H9 (cell line): ENCODE measurements at regions not wholly inside any gene's neighbourhood (a gene's known extent, or its start where the extent isn't known, plus 50 kb on each side); places are given as distances from the start of the nearest gene placed in this dataset.

ENCODE experiments used
- DNase-seq: peaks from one replicate; pipeline ENCODE4 v3.0.0-alpha.2; 2017
- H2AFZ ChIP-seq: one replicate; pipeline ENCODE4 v1.6.1; 2013; ENCODE audit warnings: mild to moderate bottlenecking, low read length, control low read depth, moderate library complexity
- H2AK5ac ChIP-seq: 2 replicates; pipeline ENCODE4 v1.6.1; 2013; ENCODE audit warnings: low read length, control low read depth, mixed read lengths; ENCODE audit not compliant: insufficient read length
- H2BK120ac ChIP-seq: one replicate; pipeline ENCODE4 v1.6.1; 2013; ENCODE audit warnings: low read depth, mild to moderate bottlenecking, low read length, control low read depth, inconsistent platforms; ENCODE audit not compliant: poor library complexity, severe bottlenecking
- H2BK12ac ChIP-seq: 2 replicates; pipeline ENCODE4 v1.6.1; 2013; ENCODE audit warnings: low read length, control low read depth, mixed read lengths, low read depth; ENCODE audit not compliant: insufficient read length
- H2BK15ac ChIP-seq: 2 replicates; pipeline ENCODE4 v1.6.1; 2013; ENCODE audit warnings: low read depth, low read length, control low read depth
- H2BK20ac ChIP-seq: one replicate; pipeline ENCODE4 v1.6.1; 2013; ENCODE audit warnings: low read depth, mild to moderate bottlenecking, low read length, control low read depth, inconsistent platforms; ENCODE audit not compliant: poor library complexity, severe bottlenecking
- H2BK5ac ChIP-seq: 2 replicates; pipeline ENCODE4 v1.6.1; 2013; ENCODE audit warnings: low read length, control low read depth, mixed read lengths; ENCODE audit not compliant: insufficient read length
- H3K14ac ChIP-seq: 2 replicates; pipeline ENCODE4 v1.6.1; 2013; ENCODE audit warnings: low read length, control low read depth; ENCODE audit not compliant: insufficient read depth
- H3K18ac ChIP-seq: 2 replicates; pipeline ENCODE4 v1.6.1; 2013; ENCODE audit warnings: low read depth, mild to moderate bottlenecking, mixed read lengths, low read length, control low read depth; ENCODE audit not compliant: insufficient read length
- H3K23ac ChIP-seq: 2 replicates; pipeline ENCODE4 v1.6.1; 2013; ENCODE audit warnings: low read length, control low read depth, mixed read lengths, low read depth; ENCODE audit not compliant: insufficient read length
- H3K23me2 ChIP-seq: 2 replicates; pipeline ENCODE4 v1.6.1; 2013; ENCODE audit warnings: low read depth, mild to moderate bottlenecking, mixed read lengths, low read length, control low read depth; ENCODE audit not compliant: insufficient read length, poor library complexity, severe bottlenecking
- H3K27ac ChIP-seq: 2 replicates; pipeline ENCODE4 v1.5.1; 2013; ENCODE audit warnings: low read length, control low read depth, mixed read lengths, low read depth; ENCODE audit not compliant: insufficient read length
- H3K27me3 ChIP-seq: 2 replicates; pipeline ENCODE4 v1.6.1; 2013; ENCODE audit warnings: low read length, control low read depth, inconsistent platforms; ENCODE audit not compliant: insufficient read depth
- H3K4ac ChIP-seq: 2 replicates; pipeline ENCODE4 v1.6.1; 2013; ENCODE audit warnings: low read depth, mild to moderate bottlenecking, control low read depth, inconsistent platforms, low read length, moderate library complexity
- H3K4me1 ChIP-seq: 2 replicates; pipeline ENCODE4 v1.6.1; 2013; ENCODE audit warnings: low read length, control low read depth, inconsistent platforms; ENCODE audit not compliant: insufficient read depth
- H3K4me2 ChIP-seq: 2 replicates; pipeline ENCODE4 v1.6.1; 2013; ENCODE audit warnings: low read length, control low read depth, mixed read lengths; ENCODE audit not compliant: insufficient read length, insufficient read depth
- H3K56ac ChIP-seq: 2 replicates; pipeline ENCODE4 v1.6.1; 2013; ENCODE audit warnings: low read depth, mild to moderate bottlenecking, mixed read lengths, low read length, control low read depth; ENCODE audit not compliant: insufficient read length
- H3K79me1 ChIP-seq: 2 replicates; pipeline ENCODE4 v1.6.1; 2013; ENCODE audit warnings: low read depth, mild to moderate bottlenecking, moderate library complexity, low read length, control low read depth, inconsistent platforms; ENCODE audit not compliant: insufficient read depth, poor library complexity, severe bottlenecking
- H3K79me2 ChIP-seq: 2 replicates; pipeline ENCODE4 v1.6.1; 2013; ENCODE audit warnings: low read length, control low read depth, inconsistent platforms; ENCODE audit not compliant: insufficient read depth
- H3K9ac ChIP-seq: 2 replicates; pipeline ENCODE4 v1.6.1; 2013; ENCODE audit warnings: low read length, control low read depth, mixed read lengths; ENCODE audit not compliant: insufficient read length; ENCODE audit errors: extremely low read depth
- H3K9me3 ChIP-seq: one replicate; pipeline ENCODE4 v1.6.1; 2013; ENCODE audit warnings: low read depth, low read length, inconsistent platforms; ENCODE audit not compliant: control insufficient read depth
- H3T11ph ChIP-seq: one replicate; pipeline ENCODE4 v1.6.1; 2013; ENCODE audit warnings: mild to moderate bottlenecking, low read length, control low read depth, inconsistent platforms
- H4K20me1 ChIP-seq: one replicate; pipeline ENCODE4 v1.6.1; 2013; ENCODE audit not compliant: control insufficient read depth, insufficient read length, insufficient read depth
- H4K5ac ChIP-seq: 2 replicates; pipeline ENCODE4 v1.6.1; 2013; ENCODE audit warnings: low read depth, mild to moderate bottlenecking, mixed read lengths, low read length, control low read depth; ENCODE audit not compliant: insufficient read length
- H4K8ac ChIP-seq: replicated peaks from 2 replicates; pipeline ENCODE4 v1.6.1; 2013; ENCODE audit warnings: low read length, control low read depth, mixed read lengths, low read depth; ENCODE audit not compliant: insufficient read length
- H4K91ac ChIP-seq: 2 replicates; pipeline ENCODE4 v1.6.1; 2013; ENCODE audit warnings: low read depth, mild to moderate bottlenecking, moderate library complexity, mixed read lengths, low read length, control low read depth; ENCODE audit not compliant: insufficient read length
- H3K27ac Mint-ChIP-seq, 3 experiments: 2 replicates in 2 of 3; 3 replicates in 1 of 3; pipeline ENCODE4 v1.8.0; 2020 to 2021; ENCODE audit warnings: mixed read lengths in 3 of 3, mild to moderate bottlenecking in 1 of 3, moderate library complexity in 1 of 3
- H3K27me3 Mint-ChIP-seq: 2 replicates; pipeline ENCODE4 v1.8.0; 2021; ENCODE audit warnings: low read depth, mild to moderate bottlenecking, moderate library complexity, mixed read lengths
- H3K36me3 Mint-ChIP-seq, 3 experiments: 2 replicates in 2 of 3; 3 replicates in 1 of 3; pipeline ENCODE4 v1.8.0; 2020 to 2021; ENCODE audit warnings: low read depth in 3 of 3, mixed read lengths in 3 of 3; ENCODE audit not compliant: insufficient read depth in 1 of 3
- H3K4me1 Mint-ChIP-seq, 2 experiments: 2 replicates each; pipeline ENCODE4 v1.8.0; 2020; ENCODE audit warnings: mixed read lengths in 2 of 2
- H3K4me3 Mint-ChIP-seq, 2 experiments: 2 replicates in 1 of 2; 3 replicates in 1 of 2; pipeline ENCODE4 v1.8.0; 2020 to 2021; ENCODE audit warnings: mild to moderate bottlenecking in 2 of 2, mixed read lengths in 2 of 2, moderate library complexity in 1 of 2
- H3K9me3 Mint-ChIP-seq, 2 experiments: 2 replicates in 1 of 2; 3 replicates in 1 of 2; pipeline ENCODE4 v1.8.0; 2020; ENCODE audit warnings: mild to moderate bottlenecking in 2 of 2, mixed read lengths in 2 of 2, moderate library complexity in 1 of 2
- WGBS: extraction: QIAGEN DNeasy Blood & Tissue Kit; methylation state at CpG from one replicate; pipeline ENCODE4 v1.1.7; 2013; ENCODE audit warnings: missing lambda C conversion rate, low lambda C conversion rate, mixed read lengths; ENCODE audit not compliant: insufficient read length; ENCODE audit errors: extremely low coverage; 5-methylcytosine and 5-hydroxymethylcytosine counted together
- TF ChIP-seq, protein P1 (sequence below): fragments of 200-600 bp; sonication (generic); conservative IDR thresholded peaks from 3 replicates; pipeline ENCODE4 v1.8.0; 2021; ENCODE audit warnings: antibody characterized with exemption, mild to moderate bottlenecking

- Histone ChIP-seq H3K27me3 (no peaks in the 10 kb centered on the region; the same call in 1 of the 2 replicates), H2AFZ (no peak overlapping the region), H3K4ac (no peak overlapping the region), H3K23ac (no peak overlapping the region), H2BK20ac (no peak overlapping the region), H3K9me3 (no peaks in the 10 kb centered on the region), H3T11ph (no peak overlapping the region), H2BK15ac (no peak overlapping the region), H3K9ac (no peak overlapping the region), H3K4me2 (no peak overlapping the region), H4K20me1 (no peaks in the 10 kb centered on the region), H2BK5ac (no peak overlapping the region), H2BK120ac (no peak overlapping the region), H2BK12ac (no peak overlapping the region), H2AK5ac (no peak overlapping the region), H3K23me2 (peaks cover 11% of the 10 kb centered on the region), H3K79me2 (no peaks in the 10 kb centered on the region), H3K79me1 (no peaks in the 10 kb centered on the region), H3K4me1 (no peaks in the 10 kb centered on the region; the same call in 1 of the 2 replicates), H3K14ac (no peak overlapping the region), H4K91ac (no peak overlapping the region), H4K8ac (no peak overlapping the region), H4K5ac (no peak overlapping the region), H3K27ac (no peak overlapping the region), H3K56ac (no peak overlapping the region), H3K18ac (no peak overlapping the region)
- TF ChIP-seq, protein P1, sequence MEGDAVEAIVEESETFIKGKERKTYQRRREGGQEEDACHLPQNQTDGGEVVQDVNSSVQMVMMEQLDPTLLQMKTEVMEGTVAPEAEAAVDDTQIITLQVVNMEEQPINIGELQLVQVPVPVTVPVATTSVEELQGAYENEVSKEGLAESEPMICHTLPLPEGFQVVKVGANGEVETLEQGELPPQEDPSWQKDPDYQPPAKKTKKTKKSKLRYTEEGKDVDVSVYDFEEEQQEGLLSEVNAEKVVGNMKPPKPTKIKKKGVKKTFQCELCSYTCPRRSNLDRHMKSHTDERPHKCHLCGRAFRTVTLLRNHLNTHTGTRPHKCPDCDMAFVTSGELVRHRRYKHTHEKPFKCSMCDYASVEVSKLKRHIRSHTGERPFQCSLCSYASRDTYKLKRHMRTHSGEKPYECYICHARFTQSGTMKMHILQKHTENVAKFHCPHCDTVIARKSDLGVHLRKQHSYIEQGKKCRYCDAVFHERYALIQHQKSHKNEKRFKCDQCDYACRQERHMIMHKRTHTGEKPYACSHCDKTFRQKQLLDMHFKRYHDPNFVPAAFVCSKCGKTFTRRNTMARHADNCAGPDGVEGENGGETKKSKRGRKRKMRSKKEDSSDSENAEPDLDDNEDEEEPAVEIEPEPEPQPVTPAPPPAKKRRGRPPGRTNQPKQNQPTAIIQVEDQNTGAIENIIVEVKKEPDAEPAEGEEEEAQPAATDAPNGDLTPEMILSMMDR, result no peak
- DNase-seq, result no peak
- peaks cover 0 to 3% (median 0%) of the 10 kb centered on the region in 3 experiments; a peak in 1 of 7 replicates for H3K36me3 Mint-ChIP-seq
- H3K4me3 Mint-ChIP-seq, result no peak overlapping the region
- WGBS, result no CpG with 5 or more reads among the region's 4 CpGs
- H3K27ac Mint-ChIP-seq, result no peak overlapping the region; a peak in 1 of 7 replicates
- peaks cover 59% of the 10 kb centered on the region for H3K27me3 Mint-ChIP-seq
- peaks cover 30 to 37% of the 10 kb centered on the region in 2 experiments for H3K4me1 Mint-ChIP-seq
- no peaks in the 10 kb centered on the region; a peak in 1 of 5 replicates for H3K9me3 Mint-ChIP-seq
These were observed 86.7 kb downstream of the RPS6KA4 start for GRCh38 chr11:64445651-64446050.
